ENCODE measurements at regions not wholly inside any gene's neighbourhood (a gene's known extent, or its start where the extent isn't known, plus 50 kb on each side); places are given as distances from the start of the nearest gene placed in this dataset.

- peak; percentile 75 for DNase-seq (ENCODE audit: low read depth)
Observed at GRCh38 chr5:118687661-118688621, 300.4 kb downstream of the DTWD2 start.

- DNase-seq (ENCODE audit: low read depth): no peak
Observed at GRCh38 chr5:118687100-118687499, 301.2 kb downstream of the DTWD2 start.

GRCh38 chr5:118681655-118682054 lies 306.7 kb downstream of the DTWD2 start:
- no peak for DNase-seq (ENCODE audit: low read depth)

GRCh38 chr5:118679264-118679940 lies 308.9 kb downstream of the DTWD2 start:
- DNase-seq (ENCODE audit: low read depth): no peak

DNA sequence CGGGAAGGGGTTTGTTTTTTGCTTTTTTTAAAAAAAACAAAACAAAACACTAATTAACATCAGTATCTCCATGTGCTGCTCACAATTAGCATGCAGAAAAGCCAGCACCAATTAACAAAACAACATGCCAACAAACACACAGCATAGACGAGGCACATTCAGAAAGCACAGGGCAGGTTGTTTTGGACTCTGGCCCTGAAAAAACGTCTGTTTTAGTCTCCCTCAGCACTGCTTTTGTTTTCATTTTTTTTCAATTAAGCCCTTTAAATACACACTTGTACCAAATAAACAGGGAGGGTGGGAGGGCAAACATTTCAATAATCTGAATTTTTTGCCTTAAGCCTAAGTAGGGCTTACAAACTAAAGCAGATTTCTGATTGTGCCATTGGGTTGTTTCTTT lies 309.6 kb downstream of the DTWD2 start:
- DNase-seq (ENCODE audit: low read depth): no peak

DNA sequence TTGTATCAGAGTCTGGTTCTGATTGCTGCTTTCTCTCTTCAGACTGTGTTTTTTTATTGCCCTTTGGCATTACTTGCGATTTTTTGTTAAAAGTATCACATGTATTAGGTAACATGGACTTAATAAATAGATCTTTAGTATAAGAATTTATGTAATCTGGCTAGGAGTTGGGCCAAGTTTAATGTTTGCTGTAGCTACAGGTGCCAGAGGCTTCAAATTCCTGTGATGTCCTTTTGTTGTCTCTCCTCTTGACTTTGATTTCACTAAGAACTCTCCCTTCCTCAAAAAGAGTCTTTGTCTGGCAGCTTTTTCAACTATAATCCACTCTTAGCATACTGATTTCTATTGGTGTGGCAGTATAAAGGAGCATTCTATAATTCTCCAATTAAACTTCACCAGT lies 313.1 kb downstream of the DTWD2 start:
- no peak for DNase-seq (ENCODE audit: low read depth)

GRCh38 chr5:118657576-118657975 lies 330.8 kb downstream of the DTWD2 start:
- DNase-seq (ENCODE audit: low read depth): no peak

- DNase-seq (ENCODE audit: low read depth): no peak
Observed at GRCh38 chr5:118653872-118654271, 334.5 kb downstream of the DTWD2 start.

DNA sequence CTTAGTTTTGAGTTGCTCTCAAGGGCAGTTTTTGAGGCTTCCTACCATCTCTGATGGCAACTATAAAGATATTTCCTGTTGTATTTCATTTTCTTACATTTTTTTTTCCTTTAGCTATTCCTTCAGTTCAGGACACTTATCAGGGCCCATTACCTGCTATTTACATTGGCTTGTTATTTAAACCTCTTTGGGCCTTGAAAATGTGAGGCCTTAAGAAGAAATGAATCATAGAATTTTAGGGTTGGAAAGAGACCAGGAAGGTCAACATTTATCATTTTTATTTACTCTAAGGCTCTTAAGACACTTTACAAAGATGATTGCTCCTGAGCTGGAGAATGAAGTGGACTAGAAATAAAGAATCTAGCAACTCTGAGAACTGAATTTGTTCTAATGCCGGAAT lies 335.2 kb downstream of the DTWD2 start:
- no peak for DNase-seq (ENCODE audit: low read depth)

DNA sequence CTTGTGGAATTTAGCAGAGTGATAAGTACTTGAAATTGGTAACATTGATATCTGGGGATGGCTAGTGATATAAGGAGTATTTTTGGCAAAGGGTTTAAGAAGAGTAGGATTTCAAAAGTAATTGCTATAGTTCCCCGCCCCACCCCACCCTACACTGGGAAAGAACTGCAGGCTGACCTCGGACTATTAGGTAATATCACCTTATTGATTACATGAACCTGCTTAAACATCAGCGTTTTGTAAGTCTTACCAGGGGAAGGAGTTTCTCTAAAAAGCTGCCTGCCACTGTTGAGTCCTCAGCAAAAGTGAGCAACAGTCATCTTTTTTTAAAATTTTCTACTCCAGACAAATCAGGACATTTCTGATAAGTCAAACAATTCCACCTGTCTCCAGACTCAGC lies 337.3 kb downstream of the DTWD2 start:
- no peak for DNase-seq (ENCODE audit: low read depth)

GRCh38 chr5:118647587-118647986 lies 340.8 kb downstream of the DTWD2 start:
- DNase-seq (ENCODE audit: low read depth): no peak

- no peak for DNase-seq (ENCODE audit: low read depth)
Observed at GRCh38 chr5:118646917-118647316, 341.4 kb downstream of the DTWD2 start.

DNA sequence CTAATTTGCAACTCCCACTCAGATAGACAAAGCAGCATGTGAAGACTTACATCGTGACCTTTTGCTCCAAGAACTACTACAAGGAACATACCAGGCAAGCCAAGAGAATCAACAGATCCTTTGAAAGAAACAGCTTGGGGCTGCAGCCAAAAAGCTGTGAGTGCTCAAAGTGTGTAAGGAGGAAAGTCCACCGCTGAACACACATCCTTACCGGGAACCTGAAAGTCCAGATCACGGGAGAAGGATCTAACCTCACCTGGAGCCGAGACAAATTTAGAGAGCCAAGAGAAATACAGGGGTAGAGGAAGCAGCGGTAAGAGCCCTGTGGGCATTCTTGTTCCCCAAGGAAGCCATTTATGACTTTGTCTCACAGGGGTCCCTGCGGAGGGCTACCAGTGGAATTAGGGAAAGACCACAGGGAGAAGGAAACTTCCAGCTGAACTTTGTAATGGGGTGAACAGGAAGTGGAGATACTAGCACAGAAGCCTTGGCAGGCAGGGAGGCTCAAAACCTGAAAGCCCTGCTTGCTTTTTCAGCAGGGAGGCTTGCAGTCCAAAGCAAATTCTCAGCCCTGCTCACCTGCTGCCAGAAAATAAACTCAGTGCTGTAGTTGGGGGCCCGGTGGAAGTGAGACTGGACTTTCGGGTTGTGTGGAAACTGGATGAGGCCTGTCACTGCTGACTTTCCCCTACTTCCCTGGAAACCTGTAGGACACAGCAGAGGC lies 350.2 kb downstream of the DTWD2 start:
- DNase-seq (ENCODE audit: low read depth): no peak

- no peak for DNase-seq (ENCODE audit: low read depth)
Observed at GRCh38 chr5:118628660-118629354, 359.5 kb downstream of the DTWD2 start.

DNA sequence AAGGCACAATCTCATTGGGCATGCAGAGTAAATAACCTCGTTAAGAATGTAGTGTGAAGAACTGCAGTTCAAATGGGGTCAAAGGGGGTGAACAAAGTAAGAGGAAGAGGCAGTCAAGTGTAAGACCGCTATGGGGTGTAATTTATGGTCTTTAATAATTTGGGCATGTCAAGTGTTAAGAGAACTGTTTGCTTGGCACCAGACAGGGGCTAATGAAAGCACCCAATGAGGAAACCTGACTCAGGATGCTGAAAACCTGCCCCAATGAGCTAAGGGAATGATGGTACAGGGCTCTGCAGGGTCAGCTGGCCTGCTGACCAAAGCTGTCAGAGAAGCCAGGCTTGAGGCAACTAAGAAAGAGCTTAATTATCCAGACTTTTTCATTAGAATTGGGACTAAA lies 368.1 kb downstream of the DTWD2 start:
- no peak for DNase-seq (ENCODE audit: low read depth)

GRCh38 chr5:118619823-118620222 lies 368.5 kb downstream of the DTWD2 start:
- no peak for DNase-seq (ENCODE audit: low read depth)

DNA sequence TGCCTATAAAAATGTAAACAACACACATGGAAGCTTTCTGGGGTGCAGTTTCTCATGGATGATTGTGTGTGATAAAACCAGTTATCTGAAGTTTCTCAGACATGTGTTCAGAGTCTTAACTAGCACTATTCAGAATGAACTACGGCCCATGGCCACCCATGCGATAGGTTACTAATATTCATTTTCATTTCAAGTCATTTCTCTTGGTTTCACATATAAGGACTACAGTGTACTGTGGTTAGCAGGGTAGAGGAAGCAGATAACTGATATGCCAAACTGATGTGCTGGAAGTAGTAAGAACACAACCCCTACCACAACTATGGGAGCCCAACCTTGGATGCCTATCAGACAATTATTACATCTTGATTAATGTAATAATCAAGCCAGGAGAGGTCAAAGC lies 372.1 kb downstream of the DTWD2 start:
- DNase-seq (ENCODE audit: low read depth): no peak

- DNase-seq (ENCODE audit: low read depth): no peak
Observed at GRCh38 chr5:118614731-118615456, 373.5 kb downstream of the DTWD2 start.

- peak; percentile 32 for DNase-seq (ENCODE audit: low read depth)
Observed at GRCh38 chr5:118611332-118611945, 376.9 kb downstream of the DTWD2 start.

- no peak for DNase-seq (ENCODE audit: low read depth)
Observed at GRCh38 chr5:118606940-118607339, 381.4 kb downstream of the DTWD2 start.

DNA sequence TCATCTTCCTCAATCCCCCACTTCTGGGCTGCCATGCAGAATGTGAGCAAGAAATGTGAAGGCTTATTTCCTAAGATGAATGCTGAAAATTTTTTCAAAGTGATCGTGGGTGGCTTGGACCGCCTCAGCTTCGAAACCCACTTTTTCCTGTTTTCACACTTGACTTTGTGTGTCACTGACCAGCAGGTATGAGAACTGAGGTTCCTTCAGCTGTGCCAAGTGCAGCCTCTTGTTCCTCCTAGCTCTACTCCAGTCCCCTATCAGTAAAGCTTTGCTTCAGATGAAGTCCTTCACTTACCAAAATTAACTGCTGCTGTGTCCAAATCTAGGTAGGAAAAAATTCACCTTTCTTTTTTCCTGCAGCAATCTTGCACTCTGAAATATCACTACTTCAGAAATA lies 382.6 kb downstream of the DTWD2 start:
- no peak for DNase-seq (ENCODE audit: low read depth)

Data from fibroblast of gingiva (primary cell).